Nephron (organoid): ENCODE measurements at regions not wholly inside any gene's neighbourhood (a gene's known extent, or its start where the extent isn't known, plus 50 kb on each side); places are given as distances from the start of the nearest gene placed in this dataset.

Experiments
- H3K27ac Mint-ChIP-seq, 3 experiments: 2 replicates each; pipeline ENCODE4 v1.8.0; 2020; ENCODE audit warnings: mixed read lengths in 3 of 3, mild to moderate bottlenecking in 2 of 3, moderate library complexity in 1 of 3
- H3K27me3 Mint-ChIP-seq: 2 replicates; pipeline ENCODE4 v1.8.0; 2021; ENCODE audit warnings: low read depth, mild to moderate bottlenecking, moderate library complexity, mixed read lengths
- H3K36me3 Mint-ChIP-seq: 2 replicates; pipeline ENCODE4 v1.8.0; 2020; ENCODE audit warnings: low read depth, mixed read lengths
- H3K4me1 Mint-ChIP-seq: 2 replicates; pipeline ENCODE4 v1.8.0; 2020; ENCODE audit warnings: mixed read lengths
- H3K4me3 Mint-ChIP-seq, 3 experiments: 2 replicates each; pipeline ENCODE4 v1.8.0; 2020; ENCODE audit warnings: mild to moderate bottlenecking in 3 of 3, mixed read lengths in 3 of 3, moderate library complexity in 2 of 3
- H3K9me3 Mint-ChIP-seq: 2 replicates; pipeline ENCODE4 v1.8.0; 2020; ENCODE audit warnings: mixed read lengths
- CTCF ChIP-seq, 3 experiments: fragments of 200-600 bp; sonication (generic); IDR thresholded peaks; one replicate each; pipeline ENCODE4 v1.5.0; 2021; ENCODE audit warnings: antibody characterized with exemption in 3 of 3; ENCODE audit not compliant: unreplicated experiment in 3 of 3

- no peaks in the 10 kb centered on the region for H3K36me3 Mint-ChIP-seq
- H3K4me1 Mint-ChIP-seq = no peaks in the 10 kb centered on the region
- TF ChIP-seq CTCF (IDR thresholded peaks at IDR 0.05; ENCODE audit: unreplicated experiment in 3 of 3) = no peak
- no peak overlapping the region for H3K27ac Mint-ChIP-seq
- H3K4me3 Mint-ChIP-seq = no peak overlapping the region
- no peaks in the 10 kb centered on the region for H3K27me3 Mint-ChIP-seq
- no peaks in the 10 kb centered on the region for H3K9me3 Mint-ChIP-seq
These were observed 226.5 kb upstream of the SOX5 start for GRCh38 chr12:24175929-24176328.

GRCh38 chr12:24175284-24175683 is 225.8 kb upstream of the SOX5 start:
- no peak for TF ChIP-seq CTCF (IDR thresholded peaks at IDR 0.05; ENCODE audit: unreplicated experiment in 3 of 3)
- no peaks in the 10 kb centered on the region for H3K4me1 Mint-ChIP-seq

GRCh38 chr12:24173067-24173466 is 223.6 kb upstream of the SOX5 start:
- H3K27me3 Mint-ChIP-seq = no peaks in the 10 kb centered on the region
- no peaks in the 10 kb centered on the region for H3K36me3 Mint-ChIP-seq

More at GRCh38 chr12:24175284-24175683, 225.8 kb upstream of the SOX5 start:
- no peak overlapping the region for H3K4me3 Mint-ChIP-seq
- no peaks in the 10 kb centered on the region for H3K27me3 Mint-ChIP-seq
- no peak overlapping the region for H3K27ac Mint-ChIP-seq
- H3K36me3 Mint-ChIP-seq = no peaks in the 10 kb centered on the region
- no peaks in the 10 kb centered on the region for H3K9me3 Mint-ChIP-seq

GRCh38 chr12:24172773-24173066 is 223.2 kb upstream of the SOX5 start:
- Mint-ChIP-seq H3K9me3 (no peaks in the 10 kb centered on the region), H3K4me3 (no peak overlapping the region), H3K27me3 (no peaks in the 10 kb centered on the region), H3K27ac (no peak overlapping the region), H3K36me3 (no peaks in the 10 kb centered on the region), H3K4me1 (no peaks in the 10 kb centered on the region)
- TF ChIP-seq CTCF (IDR thresholded peaks at IDR 0.05; ENCODE audit: unreplicated experiment in 3 of 3) = no peak

More at GRCh38 chr12:24173067-24173466, 223.6 kb upstream of the SOX5 start:
- no peak overlapping the region for H3K4me3 Mint-ChIP-seq
- no peak for TF ChIP-seq CTCF (IDR thresholded peaks at IDR 0.05; ENCODE audit: unreplicated experiment in 3 of 3)
- no peak overlapping the region for H3K27ac Mint-ChIP-seq
- H3K9me3 Mint-ChIP-seq = no peaks in the 10 kb centered on the region
- H3K4me1 Mint-ChIP-seq = no peaks in the 10 kb centered on the region

GRCh38 chr12:24172031-24172772 is 222.7 kb upstream of the SOX5 start:
- H3K36me3 Mint-ChIP-seq = no peaks in the 10 kb centered on the region
- no peak overlapping the region for H3K4me3 Mint-ChIP-seq
- no peaks in the 10 kb centered on the region for H3K4me1 Mint-ChIP-seq
- no peak overlapping the region for H3K27ac Mint-ChIP-seq
- no peak for TF ChIP-seq CTCF (IDR thresholded peaks at IDR 0.05; ENCODE audit: unreplicated experiment in 3 of 3)
- H3K27me3 Mint-ChIP-seq = no peaks in the 10 kb centered on the region
- no peaks in the 10 kb centered on the region for H3K9me3 Mint-ChIP-seq

GRCh38 chr12:24155042-24155441 is 205.6 kb upstream of the SOX5 start:
- no peaks in the 10 kb centered on the region for H3K4me1 Mint-ChIP-seq

More at GRCh38 chr12:24155042-24155441, 205.6 kb upstream of the SOX5 start:
- no peak overlapping the region for H3K4me3 Mint-ChIP-seq
- no peak for TF ChIP-seq CTCF (IDR thresholded peaks at IDR 0.05; ENCODE audit: unreplicated experiment in 3 of 3)
- H3K36me3 Mint-ChIP-seq = no peaks in the 10 kb centered on the region
- no peak overlapping the region for H3K27ac Mint-ChIP-seq
- no peaks in the 10 kb centered on the region for H3K9me3 Mint-ChIP-seq
- H3K27me3 Mint-ChIP-seq = no peaks in the 10 kb centered on the region
